ENCODE measurements at regions not wholly inside any gene's neighbourhood (a gene's known extent, or its start where the extent isn't known, plus 50 kb on each side); places are given as distances from the start of the nearest gene placed in this dataset.
"Not testable (repeated sequence)": the region's sequence is repeated elsewhere in the genome, so short reads cannot be mapped to it uniquely, and the experiment has no call there.

GRCh38 chr13:64505336-64505910, 2724.7 kb downstream of the PCDH9 start:
- Histone ChIP-seq H3K4me3 (no peak overlapping the region), H3K4me1 (no peaks in the 10 kb centered on the region), H3K9me3 (no peaks in the 10 kb centered on the region), H3K36me3 (no peaks in the 10 kb centered on the region), H3K27me3 (ENCODE audit: low read depth) (no peaks in the 10 kb centered on the region), H3K27ac (no peak overlapping the region)
- TF ChIP-seq CTCF (IDR thresholded peaks at IDR 0.05) = no peak
- ATAC-seq (no peak), DNase-seq (no peak)
- intact Hi-C loops (cut with DNase I) = no loop called here

GRCh38 chr13:64488731-64489130, 2741.4 kb downstream of the PCDH9 start:
- Histone ChIP-seq H3K36me3 (no peaks in the 10 kb centered on the region), H3K27me3 (ENCODE audit: low read depth) (no peaks in the 10 kb centered on the region), H3K27ac (no peak overlapping the region), H3K4me3 (no peak overlapping the region), H3K4me1 (no peaks in the 10 kb centered on the region), H3K9me3 (no peaks in the 10 kb centered on the region)
- no peak for TF ChIP-seq CTCF (IDR thresholded peaks at IDR 0.05)
- no peak for DNase-seq
- intact Hi-C loops (cut with DNase I) = no loop called here
- ATAC-seq = no peak

- no peak for TF ChIP-seq CTCF (IDR thresholded peaks at IDR 0.05)
- ATAC-seq = no peak
Observed at GRCh38 chr13:64482373-64482772, 2747.8 kb downstream of the PCDH9 start.

GRCh38 chr13:64480672-64481071, 2749.5 kb downstream of the PCDH9 start:
- Histone ChIP-seq H3K9me3 (no peaks in the 10 kb centered on the region), H3K27me3 (ENCODE audit: low read depth) (no peaks in the 10 kb centered on the region), H3K36me3 (no peaks in the 10 kb centered on the region), H3K27ac (no peak overlapping the region), H3K4me1 (no peaks in the 10 kb centered on the region), H3K4me3 (no peak overlapping the region)
- DNase-seq = no peak
- intact Hi-C loops (cut with DNase I) = no loop called here
- no peak for TF ChIP-seq CTCF (IDR thresholded peaks at IDR 0.05)
- no peak for ATAC-seq

More at GRCh38 chr13:64482373-64482772, 2747.8 kb downstream of the PCDH9 start:
- Histone ChIP-seq H3K9me3 (no peaks in the 10 kb centered on the region), H3K4me3 (no peak overlapping the region), H3K27me3 (ENCODE audit: low read depth) (no peaks in the 10 kb centered on the region), H3K4me1 (no peaks in the 10 kb centered on the region), H3K27ac (no peak overlapping the region), H3K36me3 (no peaks in the 10 kb centered on the region)
- DNase-seq = no peak
- intact Hi-C loops (cut with DNase I) = no loop called here

DNA sequence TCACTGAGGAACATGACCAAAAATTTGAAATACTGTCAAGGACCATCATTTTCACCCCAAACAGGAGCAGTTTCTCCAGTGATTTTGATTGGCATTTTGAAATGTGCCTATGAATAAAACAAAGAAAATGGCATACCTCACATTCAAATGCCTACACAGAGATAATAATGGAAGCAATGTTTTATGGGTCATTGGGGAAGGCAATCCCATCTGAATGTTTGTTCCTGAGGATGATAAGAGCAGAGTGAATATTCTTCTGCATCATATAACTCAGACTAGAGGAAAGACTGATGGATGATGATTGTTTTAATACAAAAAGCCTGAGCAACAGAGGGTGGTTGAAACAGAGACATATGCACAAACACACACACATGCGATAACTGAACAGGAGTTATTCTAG, 2749.9 kb downstream of the PCDH9 start:
- Histone ChIP-seq H3K27me3 (ENCODE audit: low read depth) (no peaks in the 10 kb centered on the region), H3K4me3 (no peak overlapping the region), H3K36me3 (no peaks in the 10 kb centered on the region), H3K27ac (no peak overlapping the region), H3K4me1 (no peaks in the 10 kb centered on the region), H3K9me3 (no peaks in the 10 kb centered on the region)
- DNase-seq (no peak), ATAC-seq (no peak)
- intact Hi-C loops (cut with DNase I) = no loop called here
- TF ChIP-seq CTCF (IDR thresholded peaks at IDR 0.05) = no peak

GRCh38 chr13:64477146-64477545, 2753.0 kb downstream of the PCDH9 start:
- intact Hi-C loops (cut with DNase I) = no loop called here
- no peak for ATAC-seq
- DNase-seq = no peak
- Histone ChIP-seq H3K27ac (no peak overlapping the region), H3K27me3 (ENCODE audit: low read depth) (no peaks in the 10 kb centered on the region), H3K4me1 (no peaks in the 10 kb centered on the region), H3K36me3 (no peaks in the 10 kb centered on the region), H3K9me3 (no peaks in the 10 kb centered on the region), H3K4me3 (no peak overlapping the region)
- no peak for TF ChIP-seq CTCF (IDR thresholded peaks at IDR 0.05)

GRCh38 chr13:64476041-64476568, 2754.0 kb downstream of the PCDH9 start:
- H3K27me3 ChIP-seq (ENCODE audit: low read depth); H3K36me3 ChIP-seq; ATAC-seq; H3K27ac ChIP-seq; intact Hi-C loops (cut with DNase I); H3K9me3 ChIP-seq; H3K4me3 ChIP-seq; H3K4me1 ChIP-seq; DNase-seq: not testable (repeated sequence)

Measured in lower lobe of right lung (tissue), 2 donors.